ENCODE measurements at regions not wholly inside any gene's neighbourhood (a gene's known extent, or its start where the extent isn't known, plus 50 kb on each side); places are given as distances from the start of the nearest gene placed in this dataset.

- WGBS (ENCODE audit: insufficient coverage, low coverage, missing lambda C conversion rate): 0% methylated on average over 3 of the region's 3 CpGs
- ATAC-seq: no peak
- Histone ChIP-seq H3K4me2 (ENCODE audit: insufficient read depth, low read length) (no peak overlapping the region), H3K27me3 (ENCODE audit: control insufficient read depth in 2 of 2, insufficient read depth in 2 of 2, low read length in 2 of 2) (no peaks in the 10 kb centered on the region), H4K20me1 (replicated peaks; ENCODE audit: control insufficient read depth, insufficient read depth, low read length) (no peaks in the 10 kb centered on the region), H3K36me3 (ENCODE audit: control insufficient read depth, insufficient read depth, low read length) (no peaks in the 10 kb centered on the region), H3K9me1 (ENCODE audit: control insufficient read depth, insufficient read depth, low read length) (no peaks in the 10 kb centered on the region), H3K4me3 (no peak overlapping the region), H3K9me3 (replicated peaks; ENCODE audit: control insufficient read depth, insufficient read depth, low read depth, low read length) (no peaks in the 10 kb centered on the region), H2AFZ (ENCODE audit: low read depth, low read length) (no peak overlapping the region), H3K4me1 (replicated peaks in 1 of 2; ENCODE audit: control insufficient read depth in 2 of 2, insufficient read depth in 2 of 2, low read length in 2 of 2) (no peaks in the 10 kb centered on the region), H3K9ac (ENCODE audit: insufficient read depth in 1 of 2, low read depth in 2 of 2, low read length in 2 of 2) (no peak overlapping the region), H3K27ac (ENCODE audit: extremely low read depth, low read depth, low read length) (no peak overlapping the region), H3K79me2 (ENCODE audit: control insufficient read depth, insufficient read depth, low read length) (no peaks in the 10 kb centered on the region)
- intact Hi-C loops (cut with micrococcal nuclease): no loop called here
- ChIA-PET CTCF (ENCODE audit: low intra/inter-chr PET ratio) (no interaction called here), POLR2A (no interaction called here)
- in situ Hi-C loops (cut with MboI): no loop called here
- no peak for FAIRE-seq
- DNase-seq (ENCODE audit: extremely low read depth in 1 of 4, low spot score in 3 of 4): no peak
- BruUV-seq (replicated peaks): no TSS peak
- TF ChIP-seq NR1H2 (CRISPR knock-in tag; IDR thresholded peaks at IDR 0.05) (no peak), C11orf30 (IDR thresholded peaks at IDR 0.05; ENCODE audit: low read depth) (peak; percentile 7; the same call in 1 of the 2 replicates), HMG20A (CRISPR knock-in tag; conservative IDR thresholded peaks at IDR 0.05) (no peak), ZNF316 (IDR thresholded peaks at IDR 0.05) (peak; percentile 55), ZNF133 (CRISPR knock-in tag; IDR thresholded peaks at IDR 0.05) (no peak)
Observed at GRCh38 chr2:7239078-7239477, 321.9 kb downstream of the RNF144A start.

- in situ Hi-C loops (cut with MboI): no loop called here
- no peak overlapping the region for H3K4me3 ChIP-seq
- no peak overlapping the region for H3K4me2 ChIP-seq (ENCODE audit: insufficient read depth, low read length)
Observed at GRCh38 chr2:7241041-7241745, 324.0 kb downstream of the RNF144A start.

More at GRCh38 chr2:7241041-7241745, 324.0 kb downstream of the RNF144A start:
- Histone ChIP-seq H2AFZ (ENCODE audit: low read depth, low read length) (no peak overlapping the region), H3K9me1 (ENCODE audit: control insufficient read depth, insufficient read depth, low read length) (no peaks in the 10 kb centered on the region), H3K27me3 (ENCODE audit: control insufficient read depth in 2 of 2, insufficient read depth in 2 of 2, low read length in 2 of 2) (no peaks in the 10 kb centered on the region), H3K9me3 (replicated peaks; ENCODE audit: control insufficient read depth, insufficient read depth, low read depth, low read length) (no peaks in the 10 kb centered on the region), H3K27ac (ENCODE audit: extremely low read depth, low read depth, low read length) (no peak overlapping the region), H4K20me1 (replicated peaks; ENCODE audit: control insufficient read depth, insufficient read depth, low read length) (no peaks in the 10 kb centered on the region), H3K36me3 (ENCODE audit: control insufficient read depth, insufficient read depth, low read length) (no peaks in the 10 kb centered on the region), H3K9ac (ENCODE audit: insufficient read depth in 1 of 2, low read depth in 2 of 2, low read length in 2 of 2) (no peak overlapping the region), H3K79me2 (ENCODE audit: control insufficient read depth, insufficient read depth, low read length) (no peaks in the 10 kb centered on the region), H3K4me1 (replicated peaks in 1 of 2; ENCODE audit: control insufficient read depth in 2 of 2, insufficient read depth in 2 of 2, low read length in 2 of 2) (no peaks in the 10 kb centered on the region)
- FAIRE-seq (no peak), ATAC-seq (no peak), DNase-seq (ENCODE audit: extremely low read depth in 1 of 4, low spot score in 3 of 4) (no peak)
- CTCF ChIA-PET (ENCODE audit: low intra/inter-chr PET ratio): no interaction called here
- POLR2A ChIA-PET: interaction anchor here (0.6 to 1.2 kb wide), 2 partner anchors 17 to 215 kb away, joined by 3 to 4 read pairs; no protein-coding TSS in a partner anchor
- no TSS peak for BruUV-seq (replicated peaks)
- TF ChIP-seq CREB1 (IDR thresholded peaks at IDR 0.05): no peak
- no peak for TF ChIP-seq CREB1 (CRISPR knock-in tag; IDR thresholded peaks at IDR 0.05)
- TF ChIP-seq RHOXF2B (CRISPR knock-in tag; conservative IDR thresholded peaks at IDR 0.05): no peak
- TF ChIP-seq KLF10 (CRISPR knock-in tag; IDR thresholded peaks at IDR 0.05): no peak
- no peak for TF ChIP-seq HMBOX1 (IDR thresholded peaks at IDR 0.05)
- WGBS (ENCODE audit: insufficient coverage, low coverage, missing lambda C conversion rate): 2% methylated on average over 4 of the region's 4 CpGs
- intact Hi-C loops (cut with micrococcal nuclease): no loop called here

Measured in K562 (cell line).